HepG2 (cell line): ENCODE measurements at regions not wholly inside any gene's neighbourhood (a gene's known extent, or its start where the extent isn't known, plus 50 kb on each side); places are given as distances from the start of the nearest gene placed in this dataset.

ENCODE experiments used
- ATAC-seq: fragments of 200-7000 bp; cut with Tn5 transposase; 3 replicates; pipeline ENCODE4 v1.9.1; 2020; ENCODE audit warnings: mild to moderate bottlenecking, moderate library complexity
- BruUV-seq: library from RNA; stranded (reverse); fragments of 400-500 nt; replicated peaks from 2 replicates; lab custom pipeline; 2021; lab: Mats Ljungman, UMichigan
- CTCF ChIA-PET: fragments of 300-600 bp; formaldehyde crosslinking; extraction: SDS; loops from one replicate; lab custom pipeline; 2021; ENCODE audit warnings: low total read pairs, inconsistent platforms, low intra/inter-chr PET ratio; lab: Yijun Ruan, JAX
- POLR2A ChIA-PET: fragments of 350-600 bp; sonication (Branson Sonifier 250); formaldehyde crosslinking; loops from one replicate; lab custom pipeline; 2020; ENCODE audit warnings: antibody characterized with exemption, inconsistent platforms; lab: Yijun Ruan, JAX
- DNase-seq: peaks from one replicate; pipeline ENCODE4 v3.0.0-alpha.2; 2015; ENCODE audit warnings: low spot score
- FAIRE-seq: peaks from 3 replicates; lab custom pipeline; 2011; peaks lifted over from hg19 to GRCh38; lab: Jason Lieb, UNC
- H2AFZ ChIP-seq: one replicate; pipeline ENCODE4 v1.6.1; 2011; ENCODE audit warnings: low read length, inconsistent platforms
- H3K27ac ChIP-seq: fragments of 300-600 bp; 3 replicates; pipeline ENCODE4 v1.8.0; 2011; ENCODE audit warnings: mixed run types, mild to moderate bottlenecking, mixed read lengths, low read length, inconsistent platforms; ENCODE audit not compliant: insufficient read depth; ENCODE audit errors: extremely low read length
- H3K27me3 ChIP-seq, 2 experiments: fragments of 200-600 bp in 1 of 2; 2 replicates in 1 of 2; 3 replicates in 1 of 2; pipeline versions ENCODE4 v1.6.0 to v1.8.0; 2011; ENCODE audit warnings: low read length in 2 of 2, mild to moderate bottlenecking in 2 of 2, moderate library complexity in 2 of 2, inconsistent platforms in 1 of 2; ENCODE audit not compliant: insufficient read depth in 2 of 2, control insufficient read depth in 1 of 2
- H3K36me3 ChIP-seq, 2 experiments: fragments of 200-600 bp in 1 of 2; replicated peaks in 1 of 2; 2 replicates in 1 of 2; 3 replicates in 1 of 2; pipeline versions ENCODE4 v1.5.1 to v1.8.0; 2011; ENCODE audit warnings: low read length in 2 of 2, inconsistent platforms in 1 of 2; ENCODE audit not compliant: insufficient read depth in 2 of 2, control insufficient read depth in 1 of 2
- H3K4me1 ChIP-seq: 2 replicates; pipeline ENCODE4 v1.5.1; 2012; ENCODE audit warnings: low read length, inconsistent platforms; ENCODE audit not compliant: insufficient read depth
- H3K4me2 ChIP-seq: 2 replicates; pipeline ENCODE4 v1.6.0; 2011; ENCODE audit warnings: low read depth, low read length, inconsistent platforms
- H3K4me3 ChIP-seq, 3 experiments: fragments of 200-600 bp in 1 of 3; sonication (generic), shearing (Covaris generic) in 1 of 3; replicated peaks in 1 of 3; 2 replicates each; pipeline ENCODE4 v1.5.1; 2011 to 2016; ENCODE audit warnings: low read length in 3 of 3, inconsistent platforms in 2 of 3, low read depth in 2 of 3, mild to moderate bottlenecking in 2 of 3, control low read depth in 1 of 3, mixed read lengths in 1 of 3; ENCODE audit not compliant: insufficient read depth in 1 of 3
- H3K79me2 ChIP-seq: one replicate; pipeline ENCODE4 v1.6.1; 2011; ENCODE audit warnings: low read length, inconsistent platforms; ENCODE audit not compliant: insufficient read depth
- H3K9ac ChIP-seq: 2 replicates; pipeline ENCODE4 v1.6.0; 2011; ENCODE audit warnings: mild to moderate bottlenecking, low read depth, low read length, inconsistent platforms; ENCODE audit not compliant: insufficient read depth
- H3K9me3 ChIP-seq: 2 replicates; pipeline ENCODE4 v1.5.1; 2012; ENCODE audit warnings: mild to moderate bottlenecking, low read length
- H4K20me1 ChIP-seq: 2 replicates; pipeline ENCODE4 v1.6.0; 2011; ENCODE audit warnings: inconsistent platforms, mild to moderate bottlenecking, low read length, moderate library complexity; ENCODE audit not compliant: insufficient read depth
- FOXJ3 ChIP-seq: sonication (generic); formaldehyde crosslinking; IDR thresholded peaks from 2 replicates; pipeline ENCODE4 v1.4.0; 2020; ENCODE audit warnings: missing genetic modification reagents, mild to moderate bottlenecking, borderline replicate concordance
- IRF1 ChIP-seq: sonication (generic); formaldehyde crosslinking; IDR thresholded peaks from 2 replicates; pipeline ENCODE4 v1.4.0; 2020; ENCODE audit warnings: low read depth, mild to moderate bottlenecking, missing genetic modification reagents
- IRF2 ChIP-seq: IDR thresholded peaks from 2 replicates; pipeline ENCODE4 v1.6.1; 2018; ENCODE audit warnings: missing genetic modification reagents, missing compliant biosample characterization
- ISX ChIP-seq: sonication (generic); formaldehyde crosslinking; conservative IDR thresholded peaks from 2 replicates; pipeline ENCODE4 v1.5.0; 2020; ENCODE audit warnings: missing genetic modification reagents
- POGZ ChIP-seq: sonication (generic); formaldehyde crosslinking; IDR thresholded peaks from 2 replicates; pipeline ENCODE4 v1.4.0; 2020; ENCODE audit warnings: mild to moderate bottlenecking, missing genetic modification reagents
- PRDM10 ChIP-seq: sonication (generic); formaldehyde crosslinking; IDR thresholded peaks from 2 replicates; pipeline ENCODE4 v1.4.0; 2020; ENCODE audit warnings: low read depth, missing genetic modification reagents
- SKIL ChIP-seq: sonication (generic); formaldehyde crosslinking; IDR thresholded peaks from 2 replicates; pipeline ENCODE4 v1.8.0; 2022; ENCODE audit warnings: missing genetic modification reagents, mild to moderate bottlenecking, moderate library complexity, borderline replicate concordance
- SMARCE1 ChIP-seq: fragments of 450-650 bp; IDR thresholded peaks from 2 replicates; pipeline ENCODE4 v1.6.1; 2017; ENCODE audit warnings: borderline replicate concordance
- TBX2 ChIP-seq: sonication (generic); formaldehyde crosslinking; IDR thresholded peaks from 2 replicates; pipeline ENCODE4 v1.5.0; 2020; ENCODE audit warnings: missing genetic modification reagents, mild to moderate bottlenecking, borderline replicate concordance
- TP53 ChIP-seq: sonication (generic); formaldehyde crosslinking; conservative IDR thresholded peaks from 2 replicates; pipeline ENCODE4 v1.4.0; 2020; ENCODE audit warnings: missing genetic modification reagents
- ZMYM2 ChIP-seq: sonication (generic); formaldehyde crosslinking; IDR thresholded peaks from 2 replicates; pipeline ENCODE4 v1.8.0; 2022; ENCODE audit warnings: mild to moderate bottlenecking, missing genetic modification reagents
- ZNF432 ChIP-seq: sonication (generic); formaldehyde crosslinking; IDR thresholded peaks from 2 replicates; pipeline ENCODE4 v1.5.0; 2020; ENCODE audit warnings: missing genetic modification reagents, mild to moderate bottlenecking, borderline replicate concordance
- ZNF567 ChIP-seq: sonication (generic); formaldehyde crosslinking; IDR thresholded peaks from 2 replicates; pipeline ENCODE4 v1.8.1; 2023; ENCODE audit warnings: mild to moderate bottlenecking, missing genetic modification reagents, borderline replicate concordance
- ZNF839 ChIP-seq: sonication (generic); formaldehyde crosslinking; IDR thresholded peaks from 2 replicates; pipeline ENCODE4 v1.4.0; 2020; ENCODE audit warnings: missing genetic modification reagents, mild to moderate bottlenecking, borderline replicate concordance
- ZSCAN20 ChIP-seq: sonication (generic); formaldehyde crosslinking; IDR thresholded peaks from 2 replicates; pipeline ENCODE4 v1.4.0; 2020; ENCODE audit warnings: missing genetic modification reagents, mild to moderate bottlenecking, borderline replicate concordance
- WGBS: methylation state at CpG from one replicate; pipeline ENCODE4 v1.1.6; 2017; ENCODE audit warnings: low lambda C conversion rate; 5-methylcytosine and 5-hydroxymethylcytosine counted together
- in situ Hi-C: cut with HindIII; loops from 2 replicates; pipeline ENCODE4 v1.10.0; 2017; ENCODE audit warnings: low pct_unique_long_range_greater_than_20kb; ENCODE audit not compliant: extremely low pct_ligation_motif_present
- intact Hi-C: fragments of 100-400 bp; cut with micrococcal nuclease; formaldehyde crosslinking; loops from one replicate; pipeline ENCODE4 v1.10.0; 2022; ENCODE audit not compliant: unreplicated experiment

GRCh38 chr5:57676222-57677098 lies 193.8 kb upstream of the ACTBL2 start:
- Histone ChIP-seq H3K9me3 (no peaks in the 10 kb centered on the region), H3K36me3 (no peaks in the 10 kb centered on the region), H3K4me1 (peaks cover 20% of the 10 kb centered on the region), H3K79me2 (no peaks in the 10 kb centered on the region), H4K20me1 (no peaks in the 10 kb centered on the region), H3K27me3 (no peaks in the 10 kb centered on the region), H3K9ac (no peak overlapping the region), H3K4me3 (no peak overlapping the region), H3K4me2 (no peak overlapping the region), H2AFZ (no peak overlapping the region), H3K27ac (no peak overlapping the region)
- FAIRE-seq (no peak), ATAC-seq (peak; percentile 56; the same call in 2 of the 3 replicates), DNase-seq (peak; percentile 55)
- POLR2A ChIA-PET = interaction anchor here (1.8 kb wide), 1 partner anchor 26 kb away, joined by 11 read pairs; no protein-coding TSS in a partner anchor
- 58% methylated on average over 3 of the region's 3 CpGs for WGBS
- intact Hi-C loops = no loop called here
- CTCF ChIA-PET = no interaction called here
- in situ Hi-C loops = no loop called here
- BruUV-seq = no TSS peak
- no peak for TF ChIP-seq PRDM10 (CRISPR knock-in tag)
- TF ChIP-seq POGZ (CRISPR knock-in tag) = no peak
- no peak for TF ChIP-seq TP53
- no peak for TF ChIP-seq ZNF432 (CRISPR knock-in tag)
- TF ChIP-seq ZNF567 (CRISPR knock-in tag) = no peak
- no peak for TF ChIP-seq IRF2
- TF ChIP-seq SMARCE1 = no peak
- no peak for TF ChIP-seq SKIL (CRISPR knock-in tag)
- TF ChIP-seq ISX (CRISPR knock-in tag) = no peak
- TF ChIP-seq ZMYM2 (CRISPR knock-in tag) = no peak
- TF ChIP-seq IRF1 (CRISPR knock-in tag) = no peak
- TF ChIP-seq FOXJ3 (CRISPR knock-in tag) = no peak
- no peak for TF ChIP-seq ZNF839 (CRISPR knock-in tag)
- no peak for TF ChIP-seq ZSCAN20 (CRISPR knock-in tag)
- TF ChIP-seq TBX2 (CRISPR knock-in tag) = no peak
